ENCODE measurements at regions not wholly inside any gene's neighbourhood (a gene's known extent, or its start where the extent isn't known, plus 50 kb on each side); places are given as distances from the start of the nearest gene placed in this dataset.
"Not testable (repeated sequence)": the region's sequence is repeated elsewhere in the genome, so short reads cannot be mapped to it uniquely, and the experiment has no call there.

DNA sequence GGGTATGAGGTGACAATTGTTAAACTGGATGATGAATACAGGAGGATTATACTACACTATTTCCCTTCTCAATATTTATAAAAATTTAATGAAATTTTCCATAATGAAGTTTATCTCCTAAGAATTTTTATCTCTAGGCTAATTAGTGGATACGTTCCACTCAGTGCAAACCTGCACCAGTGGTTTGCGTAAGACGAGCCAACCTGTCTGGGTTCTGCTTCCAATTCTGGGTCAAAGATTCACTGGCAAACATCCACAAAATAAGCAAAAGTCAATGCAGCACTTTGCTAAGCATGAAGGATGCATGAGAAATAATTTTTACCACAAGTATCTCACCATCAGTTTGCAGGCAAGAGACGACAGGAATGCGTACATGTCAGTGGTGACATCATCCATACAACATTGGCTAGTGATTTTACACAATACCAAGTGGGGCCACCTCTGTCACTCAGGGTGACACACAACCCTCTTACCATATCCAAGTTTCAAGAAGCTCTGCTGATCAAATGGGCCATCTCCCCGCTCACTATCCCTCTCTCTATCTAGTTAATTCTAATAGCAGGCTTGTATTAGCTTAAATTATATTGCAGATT, 51.7 kb downstream of the FAM50B start:
- no peak for DNase-seq (ENCODE audit: low read depth)

DNA sequence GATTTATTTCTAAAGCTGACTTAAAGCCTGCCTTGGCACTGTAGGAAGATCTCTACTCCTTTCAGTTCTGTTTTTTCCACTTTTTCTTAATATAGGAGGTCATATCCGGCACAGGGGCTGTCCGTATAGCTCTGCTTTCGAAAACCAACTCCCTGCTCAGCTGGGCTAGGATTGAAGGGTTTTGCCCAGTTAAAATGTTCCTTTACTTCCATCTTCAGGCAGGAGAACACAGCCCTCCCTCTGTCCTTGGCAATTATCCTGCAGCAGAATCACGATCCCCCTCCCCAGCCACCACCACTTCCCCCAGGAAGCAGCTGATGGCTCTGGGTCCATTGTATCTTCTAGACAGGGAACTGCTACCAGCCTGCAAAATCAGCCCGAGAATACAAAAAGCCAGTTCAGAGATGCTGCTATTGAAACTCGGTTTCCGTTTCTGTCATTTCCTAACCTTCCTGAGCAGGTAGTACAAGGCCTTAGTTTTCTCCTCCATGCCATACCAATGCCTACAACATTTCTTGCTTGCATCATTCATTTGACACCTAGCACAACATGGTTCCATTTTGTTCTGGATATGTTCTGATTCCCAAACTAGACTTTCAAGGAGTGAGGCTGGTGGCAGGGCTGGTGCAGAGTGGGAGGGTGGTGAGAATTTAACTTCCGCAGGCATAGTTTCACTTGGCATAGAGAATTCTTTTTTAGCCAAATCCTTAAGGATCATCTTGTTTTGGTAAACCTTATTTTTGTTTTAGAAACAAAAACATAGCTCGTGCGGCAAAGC, 53.9 kb downstream of the FAM50B start:
- no peak for DNase-seq (ENCODE audit: low read depth)

DNA sequence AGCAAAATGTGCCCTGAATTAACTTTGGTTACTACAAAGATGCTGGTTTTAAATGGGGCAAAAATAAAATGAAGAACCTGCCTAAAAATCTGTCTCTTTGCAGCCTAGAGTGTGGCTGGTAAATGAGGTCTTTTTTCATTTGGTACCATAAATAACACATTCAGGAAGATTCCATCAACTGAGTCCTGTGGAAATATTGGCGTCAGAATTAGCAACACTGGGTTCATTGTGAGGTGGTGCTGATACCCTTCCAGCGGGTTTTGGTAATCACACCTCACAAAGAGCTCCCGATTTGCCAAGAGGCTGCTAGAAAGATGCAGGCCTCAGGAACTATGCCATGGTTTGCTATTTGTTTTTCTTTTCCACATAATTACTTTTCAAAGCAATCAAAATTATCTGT, 55.3 kb downstream of the FAM50B start:
- DNase-seq (ENCODE audit: low read depth) = no peak

DNA sequence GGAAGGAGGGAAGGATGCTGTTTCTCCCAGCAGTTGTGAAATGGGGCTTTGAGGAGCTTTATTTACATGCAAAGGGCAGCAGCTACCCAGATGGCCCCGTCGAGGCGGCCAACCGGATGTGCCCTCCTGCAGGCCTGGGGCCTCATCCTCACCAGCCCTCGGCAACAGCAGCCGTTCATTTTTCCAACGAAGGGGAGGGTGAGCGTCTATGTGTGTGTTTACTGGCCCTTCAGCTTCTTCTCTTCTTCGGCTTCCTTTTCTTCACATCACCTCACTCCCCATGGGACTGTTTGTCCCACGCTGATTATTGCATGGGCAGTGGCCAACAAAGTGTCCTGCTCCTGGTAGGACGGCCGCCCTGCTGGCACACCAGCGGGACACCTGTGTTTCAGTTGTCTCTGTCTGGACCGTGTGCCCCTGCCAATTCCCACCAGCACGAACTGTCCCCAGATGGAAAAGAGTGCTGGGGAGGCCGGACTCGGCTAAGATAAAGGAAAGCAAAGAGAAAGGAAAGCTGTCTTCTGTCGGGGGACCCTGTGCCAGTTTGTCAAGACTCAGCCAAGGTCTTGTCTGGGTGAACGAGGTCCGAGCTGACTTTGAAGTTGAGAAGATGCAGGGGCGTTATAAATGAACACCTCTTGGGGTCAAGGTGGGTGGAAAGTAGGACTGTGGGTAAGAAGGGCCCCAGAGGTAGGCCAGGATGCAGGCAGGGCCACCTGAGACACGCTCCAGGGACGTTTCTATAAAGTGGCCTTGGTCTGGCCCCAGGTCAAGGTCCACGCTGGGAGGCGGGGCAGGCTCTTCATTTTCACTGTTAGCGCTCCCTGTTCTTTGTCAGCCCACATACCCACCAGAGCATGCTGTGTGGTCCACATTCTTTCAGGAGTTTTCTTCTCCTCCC, 57.0 kb downstream of the FAM50B start:
- DNase-seq (ENCODE audit: low read depth) = no peak

DNA sequence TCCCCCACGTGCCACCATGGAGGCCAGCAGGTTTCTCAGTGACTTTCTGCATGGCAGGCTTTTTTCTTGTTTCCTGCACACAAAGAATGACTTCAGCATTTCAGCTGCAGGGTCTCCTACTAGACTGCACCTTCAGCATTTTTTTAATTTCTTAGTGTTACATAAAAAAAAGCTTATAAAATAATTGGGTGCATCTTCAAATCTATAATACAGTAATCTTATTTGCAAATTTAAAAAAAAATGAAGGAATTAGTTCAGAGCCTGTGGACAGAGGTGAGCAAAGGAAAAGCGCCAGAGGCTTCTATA, 57.6 kb downstream of the FAM50B start:
- DNase-seq (ENCODE audit: low read depth) = no peak

DNA sequence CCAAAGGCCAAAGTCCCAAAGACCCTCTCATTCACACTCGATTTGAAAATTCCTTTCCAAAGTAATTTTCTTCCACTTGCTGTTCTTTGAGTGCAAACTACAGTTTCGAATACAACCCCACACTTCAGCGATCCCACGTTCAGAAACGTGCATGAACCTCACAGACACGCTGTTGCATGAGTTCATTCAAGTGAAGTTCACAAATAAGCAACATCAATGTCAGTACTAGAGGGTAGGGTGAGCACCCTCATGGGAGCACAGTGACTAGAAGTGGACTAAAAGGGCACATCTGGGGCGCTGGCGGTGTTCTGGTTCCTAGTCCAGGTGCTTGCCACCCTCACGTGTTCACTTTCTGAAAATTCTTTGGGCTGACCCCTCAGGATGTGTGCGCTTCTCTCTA, 59.0 kb downstream of the FAM50B start:
- DNase-seq (ENCODE audit: low read depth) = no peak

DNA sequence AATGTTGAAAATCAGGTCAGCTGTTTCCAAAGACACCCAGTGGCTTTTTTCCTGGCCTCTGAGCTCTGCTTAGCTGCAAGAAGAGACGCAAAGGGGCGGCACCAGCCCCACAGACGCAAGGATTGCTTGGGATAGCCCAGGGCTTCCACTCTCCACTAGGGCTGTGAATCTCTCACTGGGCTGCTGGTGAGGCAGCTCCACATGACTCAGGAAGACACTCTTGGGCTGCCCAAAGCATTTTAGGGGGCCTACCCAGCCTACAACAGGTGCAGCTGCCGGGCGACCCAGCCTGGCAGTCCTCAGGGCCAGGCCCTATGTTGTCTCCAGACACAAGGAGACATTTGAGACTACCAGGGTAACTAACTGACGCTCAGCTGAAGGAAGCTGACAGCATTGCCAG, 59.8 kb downstream of the FAM50B start:
- DNase-seq (ENCODE audit: low read depth) = no peak

DNA sequence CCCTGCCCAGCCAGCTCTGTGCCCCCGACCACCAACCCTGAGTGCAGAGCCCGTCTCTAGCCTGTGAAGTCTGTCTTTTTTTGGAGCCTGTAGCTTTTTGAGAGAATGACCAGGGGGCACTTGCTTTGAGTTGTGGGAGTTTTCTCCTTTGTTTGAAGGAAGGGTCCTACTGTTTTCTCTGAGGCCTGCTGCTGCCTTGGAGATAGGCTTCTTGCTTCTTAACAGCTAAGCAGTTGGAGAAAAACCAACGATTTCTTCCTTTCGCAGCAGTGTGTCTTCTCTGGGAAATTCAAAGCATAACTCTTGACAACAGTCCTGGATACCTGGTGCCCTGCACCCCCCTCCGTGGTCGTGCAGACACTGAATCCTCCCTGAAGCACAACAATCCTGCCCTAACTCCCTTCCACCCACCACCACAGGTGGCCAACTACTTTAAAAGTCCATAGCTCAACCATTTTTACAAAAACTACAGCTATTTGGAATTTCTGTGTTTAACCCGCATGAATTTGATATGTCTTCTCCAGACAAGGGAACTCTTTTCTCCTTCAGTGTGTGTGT, 61.0 kb downstream of the FAM50B start:
- no peak for DNase-seq (ENCODE audit: low read depth)

DNA sequence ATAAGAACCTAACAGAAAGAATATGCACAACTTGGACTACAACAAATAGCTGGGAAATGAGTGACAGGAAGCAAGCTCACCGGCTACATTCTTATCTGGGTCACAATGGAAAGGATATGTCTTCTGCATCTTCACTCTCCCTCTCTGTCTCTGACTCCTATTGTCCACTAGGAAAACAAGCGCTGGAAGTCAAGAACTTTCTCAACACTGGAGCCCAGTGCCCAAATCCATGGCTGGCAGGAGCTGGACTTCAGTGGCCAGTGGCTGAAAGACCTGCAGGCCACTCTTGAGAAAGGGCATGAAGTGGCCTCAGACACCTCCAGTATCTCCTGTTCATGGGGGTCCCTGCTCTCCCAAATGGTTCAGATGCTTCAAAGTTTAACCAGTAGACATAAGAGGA, 62.0 kb downstream of the FAM50B start:
- no peak for DNase-seq (ENCODE audit: low read depth)

DNA sequence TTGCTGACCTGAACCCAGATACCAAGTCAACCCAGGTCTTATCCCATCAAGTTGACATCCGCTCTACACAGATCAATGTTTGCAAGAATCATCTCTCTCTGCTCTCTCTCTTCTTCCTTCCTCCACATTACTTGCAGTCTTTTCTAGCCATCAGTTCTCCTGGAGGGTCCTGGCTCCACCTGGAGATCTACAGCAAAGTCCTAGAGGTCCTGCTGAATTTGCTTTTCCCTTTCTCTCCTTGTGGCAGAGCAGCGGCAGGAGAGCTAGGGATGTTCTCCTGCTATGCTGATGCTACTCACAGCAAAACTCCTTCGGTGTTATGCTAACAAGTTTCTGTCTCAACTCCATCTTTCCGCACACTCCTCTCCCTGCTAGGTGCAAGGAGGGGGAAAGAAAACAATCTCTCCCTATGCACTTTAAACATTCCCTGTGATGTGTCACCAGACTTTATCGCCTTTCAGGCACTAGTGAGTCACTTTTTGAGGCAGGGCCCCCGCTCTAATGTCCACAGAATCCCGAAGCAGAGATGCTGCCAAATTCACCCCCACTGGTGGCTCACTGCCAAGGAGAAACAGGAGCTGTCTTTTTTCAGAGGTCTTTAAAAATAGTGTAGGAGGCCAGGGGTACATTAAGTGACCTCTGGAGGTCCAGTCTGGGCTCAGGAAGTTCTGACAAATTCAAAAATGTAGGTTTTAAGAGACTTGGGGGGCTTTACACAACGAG, 62.6 kb downstream of the FAM50B start:
- DNase-seq (ENCODE audit: low read depth) = no peak

DNA sequence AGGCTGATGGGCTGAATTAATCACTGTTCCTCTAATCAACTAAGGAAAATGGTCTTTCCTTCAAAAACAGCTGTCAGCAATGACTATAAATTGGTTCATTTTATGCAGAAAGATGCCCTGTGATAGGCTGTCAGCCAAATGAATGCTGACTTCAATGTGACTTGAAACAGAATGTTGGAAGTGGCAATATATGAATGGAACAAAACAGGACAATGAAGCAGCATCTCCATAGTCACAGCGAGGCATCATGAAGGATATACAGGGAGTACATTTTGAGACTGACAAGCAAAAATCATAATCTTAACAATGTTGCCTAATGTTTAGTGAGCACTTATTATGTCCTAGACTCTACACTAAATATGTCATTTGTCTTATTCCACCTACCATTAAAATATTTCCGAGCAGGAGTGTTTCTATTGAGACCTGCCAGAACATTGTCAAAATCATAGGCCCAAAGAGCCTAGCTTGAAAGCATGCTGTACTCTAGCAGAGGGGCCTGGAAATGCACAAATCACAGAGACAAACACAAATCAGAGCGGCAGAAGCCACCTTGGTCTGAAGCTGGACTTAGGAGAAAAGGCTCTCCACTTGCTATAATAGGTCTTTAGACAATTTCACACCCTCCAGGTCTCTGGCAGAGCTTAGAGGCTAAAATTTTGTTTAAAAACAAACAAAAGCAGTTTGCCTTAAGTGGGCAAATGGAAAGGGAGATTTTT, 63.3 kb downstream of the FAM50B start:
- DNase-seq (ENCODE audit: low read depth) = no peak

DNA sequence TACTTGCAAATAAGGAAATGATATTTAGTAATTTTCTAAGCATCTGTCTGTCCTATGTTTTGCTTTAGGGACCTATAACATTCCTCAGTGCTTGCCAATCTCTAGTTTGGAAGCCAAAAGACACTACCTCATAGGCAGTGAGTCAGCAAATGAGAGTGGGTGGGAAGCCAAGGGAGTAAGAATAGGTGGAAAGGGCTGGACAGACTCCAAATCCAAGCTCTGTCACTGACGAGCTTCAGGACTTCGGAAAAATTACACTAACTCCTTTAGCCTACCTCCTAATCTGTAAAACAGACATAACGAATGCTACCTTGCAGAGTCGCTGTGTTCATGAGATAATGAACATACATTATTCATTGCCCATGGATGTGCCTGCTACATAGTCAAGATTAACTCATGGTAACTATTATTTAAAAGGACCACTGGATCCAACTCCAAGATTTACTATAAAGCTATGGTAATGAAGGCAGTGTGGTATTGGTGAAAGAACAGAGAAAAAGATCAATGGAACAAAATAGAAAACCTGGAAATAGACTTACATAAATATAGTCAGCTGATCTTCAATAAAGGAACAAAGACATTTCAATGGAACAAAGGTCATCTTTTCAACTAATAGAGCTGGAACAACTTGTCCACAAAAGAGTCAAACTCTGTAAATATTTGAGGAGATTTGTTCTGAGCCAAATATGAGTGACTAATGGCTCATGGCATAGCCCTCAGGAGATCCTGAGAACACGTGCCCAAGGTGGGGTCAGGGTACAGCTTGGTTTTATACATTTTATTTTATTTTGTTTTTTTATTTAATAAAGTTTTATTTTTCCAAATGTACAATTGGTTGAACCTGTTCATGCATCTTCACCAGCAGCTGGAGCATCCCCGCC, 64.1 kb downstream of the FAM50B start:
- DNase-seq (ENCODE audit: low read depth) = peak; percentile 91

DNA sequence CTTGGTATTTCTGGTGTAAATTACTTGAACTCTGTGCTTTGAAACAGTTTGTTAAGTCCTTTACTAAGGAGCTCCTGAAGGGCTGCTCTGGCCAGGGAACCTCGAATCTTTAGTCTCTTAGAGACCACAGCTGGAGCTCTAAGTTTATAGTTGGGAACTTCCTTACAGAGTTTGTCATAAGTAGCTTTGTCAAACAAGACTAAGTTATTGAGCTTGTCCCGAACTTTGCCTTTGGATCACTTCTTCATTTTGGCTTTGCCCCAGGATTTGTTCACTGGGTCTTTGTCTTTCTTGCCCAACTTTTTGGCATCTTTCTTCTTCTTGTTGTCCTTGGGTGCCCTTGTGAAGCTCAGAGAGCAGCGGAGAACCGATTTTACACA, 64.8 kb downstream of the FAM50B start:
- no peak for DNase-seq (ENCODE audit: low read depth)

DNA sequence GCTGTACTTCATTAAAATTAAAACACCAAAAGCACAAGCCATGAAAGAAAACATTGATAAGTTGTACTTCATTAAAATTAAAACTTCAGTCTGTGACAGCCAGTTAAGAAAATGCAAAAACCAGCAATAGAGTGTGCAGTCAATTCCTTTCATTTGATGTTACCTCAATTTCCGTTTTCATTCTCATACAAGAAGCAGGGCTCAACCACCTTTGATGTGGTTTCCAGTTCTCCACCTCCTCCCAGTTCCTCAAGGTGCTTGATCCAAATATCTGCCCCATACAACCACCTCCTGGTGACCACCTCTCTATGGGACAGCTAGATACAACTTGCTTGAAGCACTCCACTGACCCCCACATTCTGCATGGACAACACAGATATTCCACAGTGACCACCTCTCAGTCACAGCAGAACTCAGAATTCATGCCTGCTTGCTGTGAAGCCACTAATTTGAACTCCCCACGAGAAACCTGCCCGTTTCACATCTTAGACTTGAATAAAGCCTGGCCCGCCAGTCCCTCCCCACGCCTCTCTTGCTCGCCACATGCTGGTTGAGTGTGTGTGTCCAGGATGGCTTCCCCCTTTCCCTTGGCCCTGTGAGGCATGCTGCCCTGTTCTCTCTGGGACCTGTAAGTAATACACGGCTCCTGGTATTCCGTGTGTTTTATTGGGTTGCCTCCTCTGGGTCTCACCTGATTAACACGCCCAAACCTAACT, 66.1 kb downstream of the FAM50B start:
- no peak for DNase-seq (ENCODE audit: low read depth)

DNA sequence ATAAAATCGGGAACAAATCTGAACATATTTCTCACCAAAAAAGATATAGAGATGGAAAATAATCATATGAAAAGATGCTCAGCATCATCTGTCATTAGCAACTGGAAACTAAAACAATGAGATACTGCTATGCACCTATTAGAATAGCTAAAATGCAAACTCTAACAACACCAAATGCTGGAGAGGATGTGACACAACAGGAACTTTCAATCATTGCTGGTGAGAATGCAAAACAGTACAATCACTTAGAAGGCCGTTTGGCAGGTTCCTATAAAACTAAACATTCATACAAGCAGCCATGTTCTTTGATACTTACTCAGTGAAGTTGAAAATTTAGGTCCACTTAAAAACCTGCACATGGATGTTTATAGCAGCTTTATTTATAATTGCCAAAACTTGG, 67.0 kb downstream of the FAM50B start:
- no peak for DNase-seq (ENCODE audit: low read depth)

DNA sequence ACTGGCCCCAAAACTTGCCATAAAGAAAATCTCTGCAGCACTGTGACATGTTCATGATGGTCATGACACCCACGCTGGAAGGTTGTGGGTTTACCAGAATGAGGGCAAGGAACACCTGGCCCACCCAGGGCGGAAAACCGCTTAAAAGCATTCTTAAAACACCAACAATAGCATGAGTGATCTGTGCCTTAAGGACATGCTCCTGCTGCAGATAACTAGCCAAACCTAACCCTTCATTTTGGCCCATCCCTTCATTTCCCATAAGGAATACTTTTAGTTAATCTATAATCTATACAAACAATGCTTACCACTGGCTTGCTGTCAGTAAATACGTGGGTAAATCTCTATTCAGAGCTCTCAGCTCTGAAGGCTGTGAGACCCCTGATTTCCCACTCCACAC, 67.6 kb downstream of the FAM50B start:
- DNase-seq (ENCODE audit: low read depth) = not testable (repeated sequence)

DNA sequence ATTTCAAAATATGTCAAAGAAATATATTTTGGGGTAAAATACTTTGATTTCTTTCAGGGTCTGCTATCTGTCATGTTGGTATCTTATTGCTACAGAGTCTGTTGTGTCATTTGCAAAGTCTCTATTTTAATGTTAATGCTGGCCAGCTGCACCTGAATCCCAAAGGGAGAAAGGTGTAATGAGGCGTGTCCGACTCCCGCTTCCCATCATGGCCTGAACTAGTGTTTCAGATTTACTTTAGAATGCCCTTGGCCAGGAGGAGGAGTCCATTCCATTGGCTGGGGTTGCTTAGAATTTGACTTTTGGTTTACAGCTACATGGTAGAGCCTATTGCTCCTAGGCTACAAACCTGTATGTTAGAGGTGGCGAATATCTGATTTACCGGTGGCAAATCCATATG, 69.3 kb downstream of the FAM50B start:
- DNase-seq (ENCODE audit: low read depth) = no peak

DNA sequence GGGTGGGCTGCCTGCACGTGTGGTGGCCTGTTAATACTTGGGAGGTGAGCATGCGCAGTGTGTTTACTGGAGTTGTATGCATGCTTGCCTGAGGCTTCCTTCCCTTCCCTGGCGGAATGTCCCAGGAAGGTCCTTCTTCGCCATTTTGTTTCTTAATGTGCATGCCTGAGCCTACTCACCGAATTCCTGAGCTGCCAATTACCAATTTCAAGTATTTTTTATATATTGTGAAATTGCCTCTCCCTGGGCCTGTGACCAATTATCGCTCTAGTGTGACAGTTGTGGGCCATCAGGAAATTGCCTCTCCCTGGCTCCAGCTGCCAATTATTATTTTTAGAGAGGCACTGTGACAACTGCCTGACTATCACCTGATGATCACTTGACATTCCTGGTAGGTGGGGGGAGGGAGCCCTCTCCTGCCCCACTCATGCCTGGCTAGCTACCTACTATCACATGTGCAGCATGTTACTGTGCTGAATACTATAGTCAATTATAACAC, 70.0 kb downstream of the FAM50B start:
- no peak for DNase-seq (ENCODE audit: low read depth)

DNA sequence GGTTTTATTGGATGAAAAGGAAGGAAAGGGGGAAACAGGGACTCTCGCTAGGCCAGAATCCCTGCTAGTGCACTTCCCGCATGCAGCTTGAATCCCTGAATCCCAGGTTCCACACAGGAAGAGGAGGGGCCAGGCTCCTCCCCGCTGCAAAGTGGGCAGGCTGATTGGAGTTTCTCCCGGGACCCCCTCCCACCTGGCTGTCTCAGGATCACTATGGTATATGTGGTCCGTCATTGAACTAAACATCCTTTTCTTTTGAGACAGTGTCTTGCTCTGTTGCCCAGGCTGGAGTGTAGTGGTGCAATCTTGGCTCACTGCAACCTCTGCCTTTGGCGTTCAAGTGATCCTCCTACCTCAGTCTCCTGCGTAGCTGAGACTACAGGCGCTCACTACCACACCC, 70.7 kb downstream of the FAM50B start:
- no peak for DNase-seq (ENCODE audit: low read depth)

Data from forelimb muscle (tissue), 1 donor.